ENCODE measurements at regions not wholly inside any gene's neighbourhood (a gene's known extent, or its start where the extent isn't known, plus 50 kb on each side); places are given as distances from the start of the nearest gene placed in this dataset.

DNA sequence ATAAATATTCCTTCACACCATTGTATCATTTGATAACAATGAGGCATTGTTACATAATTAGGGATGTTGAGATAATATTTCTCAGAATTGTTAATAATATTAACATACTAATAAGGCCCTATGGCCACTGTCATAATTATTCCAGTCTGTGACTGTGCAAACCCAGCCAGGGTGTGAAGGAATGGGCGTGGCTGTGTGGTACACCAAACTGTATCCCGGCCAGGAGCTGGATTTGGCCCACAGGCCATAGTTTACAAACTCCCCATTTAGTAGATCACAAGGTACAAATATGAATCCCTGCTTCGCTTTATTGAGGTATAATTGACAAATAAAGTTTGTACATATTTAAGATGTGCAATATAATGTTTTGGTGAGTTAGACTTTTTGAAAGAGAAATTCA lies 894.7 kb downstream of the C6orf118 start:
- TF ChIP-seq, protein P1, sequence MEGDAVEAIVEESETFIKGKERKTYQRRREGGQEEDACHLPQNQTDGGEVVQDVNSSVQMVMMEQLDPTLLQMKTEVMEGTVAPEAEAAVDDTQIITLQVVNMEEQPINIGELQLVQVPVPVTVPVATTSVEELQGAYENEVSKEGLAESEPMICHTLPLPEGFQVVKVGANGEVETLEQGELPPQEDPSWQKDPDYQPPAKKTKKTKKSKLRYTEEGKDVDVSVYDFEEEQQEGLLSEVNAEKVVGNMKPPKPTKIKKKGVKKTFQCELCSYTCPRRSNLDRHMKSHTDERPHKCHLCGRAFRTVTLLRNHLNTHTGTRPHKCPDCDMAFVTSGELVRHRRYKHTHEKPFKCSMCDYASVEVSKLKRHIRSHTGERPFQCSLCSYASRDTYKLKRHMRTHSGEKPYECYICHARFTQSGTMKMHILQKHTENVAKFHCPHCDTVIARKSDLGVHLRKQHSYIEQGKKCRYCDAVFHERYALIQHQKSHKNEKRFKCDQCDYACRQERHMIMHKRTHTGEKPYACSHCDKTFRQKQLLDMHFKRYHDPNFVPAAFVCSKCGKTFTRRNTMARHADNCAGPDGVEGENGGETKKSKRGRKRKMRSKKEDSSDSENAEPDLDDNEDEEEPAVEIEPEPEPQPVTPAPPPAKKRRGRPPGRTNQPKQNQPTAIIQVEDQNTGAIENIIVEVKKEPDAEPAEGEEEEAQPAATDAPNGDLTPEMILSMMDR (optimal IDR thresholded peaks at IDR 0.05 in 1 of 3, IDR thresholded peaks at IDR 0.05 in 1 of 3, conservative IDR thresholded peaks at IDR 0.05 in 1 of 3; ENCODE audit: extremely low read depth in 1 of 3, insufficient read depth in 2 of 3, low read length in 3 of 3), result no peak
- no peak for TF ChIP-seq EZH2 (IDR thresholded peaks at IDR 0.05; ENCODE audit: low read length)

Data from keratinocyte (primary cell).